GF-D8 (cell line): ENCODE measurements at regions not wholly inside any gene's neighbourhood (a gene's known extent, or its start where the extent isn't known, plus 50 kb on each side); places are given as distances from the start of the nearest gene placed in this dataset.

Experiments used
- DNase-seq: peaks from one replicate; lab custom pipeline; 2025; lab: John Stamatoyannopoulos, UW

DNA sequence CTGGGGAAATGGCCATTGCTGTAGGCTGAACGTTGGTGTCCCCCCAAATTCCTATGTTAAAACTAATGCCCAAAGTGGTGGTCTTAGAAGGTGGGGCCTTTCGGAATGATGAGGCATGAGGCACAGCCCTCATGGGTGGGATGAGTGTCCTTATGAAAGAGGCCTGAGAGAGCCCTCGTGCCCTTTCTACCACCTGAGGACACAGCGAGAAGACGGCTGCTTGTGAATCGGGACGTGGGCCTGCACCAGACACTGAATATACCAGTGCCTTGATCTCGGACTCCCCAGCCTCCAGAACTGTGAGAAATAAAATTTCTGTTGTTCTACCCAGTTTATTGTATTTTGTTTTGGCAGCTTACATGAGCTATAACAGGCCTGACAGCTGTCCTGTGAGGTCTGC lies 162.9 kb upstream of the B3GAT1 start:
- DNase-seq, result no peak

DNA sequence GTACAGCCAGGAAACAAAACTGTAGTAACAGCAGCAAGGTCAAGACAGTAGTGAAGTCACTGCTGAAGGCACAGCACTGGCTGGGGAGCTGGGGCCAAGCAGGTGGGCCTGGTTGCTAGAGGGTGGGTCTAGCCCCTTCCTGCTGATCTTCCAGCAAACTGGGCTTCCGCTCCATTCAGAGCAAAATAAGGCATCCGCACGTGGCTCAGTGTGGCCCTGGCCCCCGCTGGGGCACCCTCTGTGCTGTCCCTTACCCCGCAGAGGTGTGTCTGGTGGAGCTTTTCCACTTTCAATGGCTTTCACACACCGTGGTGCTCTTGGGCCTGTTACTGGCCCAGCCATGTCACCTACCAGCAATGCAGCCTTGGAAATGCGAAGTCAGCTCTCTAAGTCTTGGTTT lies 162.4 kb upstream of the B3GAT1 start:
- DNase-seq, result no peak

DNA sequence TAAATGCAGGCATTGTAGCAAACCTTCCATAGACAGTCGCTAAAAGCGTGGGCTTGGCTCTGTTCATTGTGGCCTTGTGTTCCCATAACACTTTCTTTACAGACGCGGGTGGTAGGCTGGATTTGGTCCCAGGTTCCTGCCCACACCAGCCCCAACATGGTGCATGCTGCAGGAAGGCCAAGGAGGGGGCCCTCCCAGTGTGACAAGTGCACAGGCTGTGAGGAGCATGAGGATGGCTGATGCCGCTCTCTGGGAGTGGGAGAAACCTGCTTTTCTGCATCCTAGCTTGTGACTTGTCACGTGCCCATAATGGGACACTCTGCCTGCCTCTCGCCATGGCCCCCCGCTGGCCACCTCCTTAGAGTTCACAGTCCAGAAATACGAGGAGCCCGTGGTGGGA lies 161.8 kb upstream of the B3GAT1 start:
- no peak for DNase-seq

DNA sequence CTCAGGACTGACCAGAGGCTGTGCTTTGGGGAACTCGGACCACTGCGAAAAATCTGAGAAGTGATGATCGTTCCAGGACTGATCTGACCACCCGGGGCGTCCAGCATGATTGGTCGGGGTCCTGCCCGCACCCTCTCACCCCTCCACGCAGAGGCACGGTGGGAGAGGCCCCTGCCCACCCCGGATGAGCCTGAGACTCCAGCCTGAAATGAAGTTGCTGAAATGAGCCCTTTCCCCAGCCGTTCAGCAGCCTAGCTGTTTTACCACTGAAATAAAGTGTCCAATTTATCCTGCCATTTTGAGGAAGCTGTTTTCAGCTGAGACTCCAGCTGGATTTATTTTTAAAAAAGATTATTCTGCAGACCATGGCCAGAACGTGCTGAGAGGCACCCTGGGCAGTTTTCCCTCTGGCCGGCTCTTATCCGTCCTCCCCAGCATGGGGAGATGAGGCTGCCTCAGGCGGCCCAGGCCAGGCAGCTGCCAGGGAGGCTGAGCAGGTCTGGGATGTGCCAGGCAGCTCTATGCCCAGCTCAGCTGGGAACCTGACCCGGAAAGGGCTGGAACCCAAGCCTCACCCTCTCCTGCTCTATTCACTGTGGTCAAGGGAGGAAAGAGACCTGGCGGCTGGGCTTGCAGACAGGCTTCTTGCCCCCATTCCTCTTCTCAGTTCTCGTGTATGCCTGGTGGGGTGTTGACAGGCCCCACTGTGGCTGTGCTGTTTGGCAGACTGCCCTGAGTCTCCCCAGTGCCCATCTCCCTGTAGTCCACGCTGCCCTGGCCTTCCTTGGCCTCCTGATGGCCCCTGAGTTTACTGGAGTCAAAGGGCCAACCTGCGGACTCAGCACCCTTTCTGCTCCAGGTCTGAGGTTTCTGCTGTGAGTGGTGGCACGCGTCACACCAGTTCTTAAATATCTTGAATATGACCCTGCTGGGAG lies 161.0 kb upstream of the B3GAT1 start:
- DNase-seq, result no peak

DNA sequence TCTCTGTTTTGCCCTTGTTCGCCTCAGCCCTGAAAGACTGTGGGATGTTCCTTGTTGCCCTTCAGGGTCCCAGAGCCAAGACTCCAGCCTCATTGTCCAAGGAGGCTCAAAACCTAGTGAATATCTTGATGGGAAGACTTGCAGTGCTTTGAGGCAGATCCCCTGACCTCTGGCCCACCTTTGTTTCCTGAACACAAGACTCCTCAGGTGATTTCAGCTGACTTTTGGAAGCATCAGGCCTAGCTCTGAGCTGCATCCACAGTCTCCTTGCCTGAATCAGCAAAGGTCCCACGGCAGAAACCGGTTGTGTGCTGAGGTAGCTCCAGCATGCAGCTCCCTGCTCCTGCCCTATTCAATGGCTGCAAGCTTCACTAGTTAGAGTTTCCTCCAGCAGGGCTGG lies 159.3 kb upstream of the B3GAT1 start:
- DNase-seq, result no peak

DNA sequence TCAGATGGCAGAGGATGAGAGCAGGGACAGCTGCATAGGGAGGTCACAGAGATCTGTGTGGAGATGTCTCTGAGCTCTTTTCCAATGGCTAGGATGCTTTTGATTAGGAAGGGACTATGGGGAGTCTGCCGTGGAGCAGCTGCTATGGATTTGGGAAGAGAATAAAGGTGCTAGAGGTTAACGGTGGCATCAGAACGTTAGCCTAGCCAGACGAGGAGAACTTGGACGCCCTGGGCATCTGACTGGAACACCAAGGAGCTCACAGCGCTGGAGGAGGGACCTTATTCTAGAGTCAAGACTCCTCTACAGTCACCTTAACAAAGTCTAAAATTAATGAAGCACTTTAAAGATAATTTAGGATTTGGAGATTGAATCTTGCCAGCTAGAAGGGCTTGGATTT lies 157.2 kb upstream of the B3GAT1 start:
- no peak for DNase-seq

DNA sequence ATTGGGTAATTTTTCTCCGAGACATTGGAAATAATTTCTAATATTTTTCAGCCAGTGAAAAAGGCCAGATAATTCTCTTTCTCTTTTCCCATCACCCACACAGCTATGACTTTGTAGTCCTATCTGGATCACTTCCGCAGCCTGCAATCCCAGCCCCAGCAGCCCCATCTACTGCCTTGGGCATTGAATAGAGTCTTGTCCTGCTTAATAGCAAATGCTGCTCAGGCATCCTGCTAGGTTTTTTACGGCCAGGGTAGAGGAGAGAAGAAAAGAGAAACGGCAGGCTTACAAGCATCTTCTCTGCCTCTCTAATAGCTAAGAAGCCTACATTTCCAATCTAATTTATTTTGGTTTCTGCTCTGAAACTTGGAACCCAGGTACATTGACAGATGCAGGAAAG lies 154.3 kb upstream of the B3GAT1 start:
- no peak for DNase-seq

DNA sequence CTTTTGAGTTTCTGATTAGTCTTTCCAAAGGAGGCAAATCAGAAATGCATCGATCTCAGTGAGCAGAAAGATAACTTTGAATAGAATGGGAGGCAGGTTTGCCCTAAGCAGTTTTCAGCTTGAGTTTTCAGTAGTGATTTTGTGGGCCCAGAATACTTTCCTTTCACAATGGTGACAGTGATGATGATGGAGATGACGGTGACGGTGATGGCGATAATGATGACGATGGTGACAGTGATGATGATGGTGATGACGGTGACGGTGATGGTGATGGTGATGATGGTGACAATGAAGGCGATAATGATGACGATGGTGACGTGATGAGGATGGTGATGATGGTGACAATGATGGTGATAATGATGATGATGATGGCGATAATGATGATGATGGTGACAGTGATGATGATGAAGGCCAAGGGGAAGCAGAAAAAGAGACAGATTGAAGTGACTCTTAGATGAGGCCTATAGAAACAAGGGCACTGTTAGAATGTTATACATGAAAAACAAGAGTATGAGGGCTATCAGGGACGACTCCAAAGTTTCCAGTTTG lies 153.4 kb upstream of the B3GAT1 start:
- no peak for DNase-seq

DNA sequence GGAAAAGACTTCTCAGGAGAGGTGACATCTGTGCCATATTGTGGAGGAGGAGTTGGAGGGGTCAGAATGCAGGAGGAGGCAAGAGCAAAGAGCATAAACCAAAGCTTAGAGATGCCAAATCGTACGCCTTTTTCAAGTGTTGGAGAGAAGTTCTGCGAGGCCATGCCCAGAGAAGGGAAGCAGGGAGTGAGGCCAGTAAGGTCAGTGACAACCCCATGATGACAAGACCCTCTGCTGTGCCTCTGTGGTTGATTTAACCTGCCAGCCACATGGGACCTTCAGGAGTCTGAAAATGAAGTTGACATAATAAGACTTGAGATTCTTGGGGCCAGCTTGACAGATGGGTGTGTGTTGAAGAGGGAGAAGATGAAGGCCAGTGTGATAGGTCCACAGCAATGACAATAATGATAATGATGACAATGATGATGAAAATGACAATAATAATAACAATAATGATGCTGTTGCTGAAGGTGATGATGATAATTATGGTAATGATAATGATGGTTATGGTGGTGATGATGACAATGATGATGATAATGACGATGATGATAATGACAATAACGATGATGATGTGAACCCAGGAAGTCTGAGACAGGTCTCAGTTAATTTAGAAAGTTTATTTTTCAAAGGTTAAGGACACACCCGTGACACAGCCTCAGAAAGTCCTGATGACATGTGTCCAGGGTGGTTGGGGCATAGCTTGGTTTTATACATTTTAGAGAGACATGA lies 152.6 kb upstream of the B3GAT1 start:
- DNase-seq, result no peak

DNA sequence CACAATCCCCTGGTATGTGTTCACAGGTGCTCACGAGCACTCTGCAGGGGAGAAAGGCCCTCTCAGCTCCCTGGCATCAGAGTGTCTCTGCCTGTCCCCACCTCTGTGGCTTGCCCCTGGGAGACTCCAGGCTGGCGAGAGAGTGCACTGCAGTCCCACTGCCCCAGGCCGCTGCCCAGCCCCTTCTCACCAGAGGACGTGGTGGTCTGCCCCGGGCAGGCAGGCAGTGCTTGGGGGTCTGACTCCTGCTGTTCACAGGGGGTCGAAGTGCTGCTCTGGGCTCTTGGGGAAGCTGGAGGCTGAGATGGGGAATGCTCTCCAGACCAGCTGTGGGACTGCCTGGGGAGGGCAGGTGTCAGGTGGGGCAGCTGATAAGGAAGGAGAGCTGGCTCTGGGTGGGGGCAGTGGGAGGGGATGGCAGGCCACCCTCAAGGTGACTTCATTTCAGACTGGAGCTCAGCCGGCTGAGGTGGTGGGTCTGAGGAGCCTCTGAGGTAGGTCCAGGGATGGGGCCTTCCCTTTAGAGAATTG lies 151.0 kb upstream of the B3GAT1 start:
- DNase-seq, result no peak

DNA sequence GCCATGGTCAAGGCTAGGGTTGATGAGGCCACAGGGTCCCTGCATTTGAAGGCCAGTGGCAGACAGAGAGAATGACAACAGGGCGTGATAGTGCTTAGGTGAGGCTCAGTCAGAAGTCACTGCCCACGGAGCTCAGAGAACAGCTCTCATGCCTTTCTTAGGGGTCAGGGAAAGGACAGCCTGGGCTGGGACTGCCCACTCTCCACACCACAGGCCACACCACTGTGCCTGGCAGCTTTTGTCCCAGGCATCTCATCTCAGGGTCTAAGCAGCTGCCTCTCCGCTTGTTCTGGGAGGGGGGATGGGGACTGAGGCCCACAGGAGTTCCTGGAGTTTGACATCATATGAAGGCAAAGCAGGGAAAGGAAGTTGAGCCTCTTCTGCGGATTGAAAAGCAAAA lies 150.2 kb upstream of the B3GAT1 start:
- no peak for DNase-seq

DNA sequence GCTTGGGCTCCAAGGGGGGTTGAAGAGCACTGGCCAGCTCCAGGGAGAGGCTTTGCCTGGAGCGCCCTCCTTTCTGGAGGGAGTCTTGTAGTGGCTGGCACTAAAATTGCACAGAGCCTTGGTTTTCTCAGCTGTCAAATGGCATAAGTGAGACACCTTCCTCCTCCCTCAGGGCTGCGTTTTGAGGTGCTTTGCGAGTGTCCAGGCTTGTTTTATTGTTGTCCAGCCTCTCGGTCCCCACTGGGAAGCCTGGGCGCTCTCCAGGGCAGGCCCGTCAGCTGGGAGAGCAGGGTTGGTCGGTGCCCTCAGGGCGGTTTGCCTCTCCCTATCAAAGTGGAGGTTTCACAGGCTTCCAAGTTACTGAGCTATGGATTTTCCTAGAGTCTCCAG lies 149.3 kb upstream of the B3GAT1 start:
- no peak for DNase-seq

DNA sequence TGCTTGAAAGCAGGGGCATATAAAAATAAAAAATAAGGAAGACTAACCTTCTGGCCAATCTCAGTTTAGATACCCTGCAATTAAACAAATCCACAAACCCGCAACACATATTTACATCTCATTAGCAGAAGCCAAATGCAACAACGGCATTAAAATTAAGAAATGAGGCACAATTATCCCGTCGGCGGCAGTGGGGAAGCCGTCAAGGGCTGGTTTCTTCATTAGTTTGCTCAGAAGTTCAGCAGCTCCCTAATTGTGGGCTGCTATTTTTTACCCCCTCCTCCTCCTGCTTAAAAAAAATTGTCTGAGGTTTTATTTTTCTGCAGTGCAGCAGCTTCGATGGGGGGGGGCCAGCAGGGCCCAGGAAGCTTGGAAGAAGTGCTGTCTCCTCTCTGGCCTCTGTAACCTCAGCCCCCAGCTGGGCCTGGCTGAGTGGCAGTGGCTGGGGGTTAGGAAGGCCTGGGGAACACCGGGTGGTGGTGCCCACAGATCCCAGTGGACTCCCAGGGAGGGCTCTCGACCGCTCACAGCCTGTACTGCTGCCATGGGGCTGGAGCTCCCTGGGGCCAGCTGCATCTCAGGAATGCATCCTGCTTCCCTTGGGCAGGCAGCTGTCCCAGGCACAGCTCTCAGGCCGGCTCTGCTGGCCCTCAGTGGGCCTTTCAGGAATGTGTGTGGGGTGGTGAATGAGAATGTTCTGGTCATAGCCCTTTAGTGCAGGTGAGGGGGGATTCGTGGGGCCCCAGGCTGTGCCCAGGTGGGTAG lies 148.7 kb upstream of the B3GAT1 start:
- no peak for DNase-seq

DNA sequence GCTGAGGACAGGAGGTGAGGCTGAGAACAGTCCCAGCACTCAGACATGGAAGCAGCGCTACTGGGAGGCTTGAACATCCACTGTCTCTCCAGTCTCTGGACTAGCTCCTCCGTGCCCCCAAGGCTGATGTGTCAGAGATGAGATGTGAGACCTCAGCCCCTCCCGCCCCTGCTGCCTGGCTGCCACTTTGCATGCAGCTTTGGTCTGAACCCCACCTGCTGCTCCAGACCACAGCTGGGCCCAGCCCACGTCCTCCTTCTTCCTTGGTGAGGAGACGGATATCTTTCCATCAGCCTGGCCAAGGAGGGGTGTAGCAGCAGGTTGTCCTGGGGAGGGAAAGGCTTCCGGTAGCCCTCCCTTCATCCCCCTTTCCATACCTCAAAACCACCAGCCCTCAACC lies 148.0 kb upstream of the B3GAT1 start:
- no peak for DNase-seq

DNA sequence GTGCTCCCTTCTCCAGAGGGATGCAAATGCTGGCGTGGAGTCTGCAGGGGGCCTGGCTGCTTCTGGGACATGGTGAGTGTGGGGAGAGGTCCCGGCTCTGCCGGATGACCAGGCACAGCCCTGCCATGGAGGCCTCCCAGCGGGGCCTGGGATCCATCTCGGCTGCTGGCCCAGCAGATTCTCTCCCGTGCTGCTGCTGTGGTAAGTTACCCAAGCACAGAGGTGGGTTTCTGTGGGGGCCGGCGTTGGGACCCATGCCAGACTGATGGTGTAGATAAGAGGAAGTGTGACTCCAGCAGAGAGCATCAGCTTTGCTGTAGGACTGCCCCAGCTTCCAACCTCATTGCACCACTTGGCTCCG lies 147.5 kb upstream of the B3GAT1 start:
- no peak for DNase-seq

DNA sequence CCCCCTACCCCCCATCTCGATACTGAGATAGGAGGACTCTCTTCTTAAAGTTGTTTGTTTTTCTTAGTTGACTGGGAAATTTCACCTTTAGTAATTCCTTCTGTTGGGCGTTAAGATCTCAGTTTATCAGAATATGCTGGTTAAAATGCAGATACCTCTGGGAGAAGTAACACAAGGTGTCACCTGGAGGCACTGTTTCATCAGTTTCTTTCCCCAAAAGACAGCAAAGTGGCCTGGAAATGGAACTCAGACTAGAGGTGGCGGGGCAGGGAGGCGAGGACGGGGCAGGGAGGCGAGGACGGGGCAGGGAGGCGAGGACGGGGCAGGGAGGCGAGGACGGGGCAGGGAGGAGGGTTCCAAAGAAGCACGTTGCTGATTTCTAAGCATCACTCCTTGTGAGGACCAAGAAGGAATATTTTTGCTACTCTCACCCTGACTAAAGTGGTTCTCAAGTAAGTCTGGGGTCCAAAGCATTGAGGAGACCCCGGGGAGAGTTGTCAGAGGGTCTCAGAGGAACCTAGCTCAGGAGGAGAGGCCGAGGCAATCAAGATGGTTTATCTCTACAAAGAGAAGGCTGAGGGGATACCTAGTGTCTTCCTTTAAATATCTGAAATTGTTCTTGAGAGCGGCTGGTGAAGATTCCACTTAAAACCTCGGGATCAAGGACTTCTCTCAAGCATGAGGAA lies 147.0 kb upstream of the B3GAT1 start:
- no peak for DNase-seq

DNA sequence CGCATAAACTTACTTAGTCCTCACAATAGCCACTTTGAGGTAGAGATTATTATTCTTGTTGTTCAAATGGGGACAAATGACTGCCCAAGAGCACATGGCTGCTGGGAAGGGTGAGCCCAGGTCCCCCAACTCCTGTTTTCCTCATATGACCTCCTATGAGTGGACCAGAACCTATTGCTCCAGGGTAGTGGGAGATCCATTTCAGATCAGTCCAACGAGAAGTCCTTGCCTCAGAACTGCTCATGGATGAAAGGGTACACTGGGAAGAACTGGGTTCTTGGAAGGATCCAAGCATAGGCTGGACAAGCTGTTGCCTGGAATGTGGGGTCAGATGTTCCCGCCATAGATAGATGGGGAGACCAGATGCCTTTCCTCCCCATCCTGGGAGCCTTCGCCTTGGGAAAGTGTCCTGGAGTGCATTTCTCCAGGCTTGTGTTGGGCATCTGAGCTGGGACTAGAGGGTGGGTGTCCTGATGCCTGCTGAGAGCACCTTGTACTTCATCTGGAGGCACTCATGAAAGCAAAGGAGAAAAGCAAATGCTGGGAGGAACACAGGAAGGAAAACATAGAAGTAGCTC lies 146.3 kb upstream of the B3GAT1 start:
- DNase-seq, result no peak

DNA sequence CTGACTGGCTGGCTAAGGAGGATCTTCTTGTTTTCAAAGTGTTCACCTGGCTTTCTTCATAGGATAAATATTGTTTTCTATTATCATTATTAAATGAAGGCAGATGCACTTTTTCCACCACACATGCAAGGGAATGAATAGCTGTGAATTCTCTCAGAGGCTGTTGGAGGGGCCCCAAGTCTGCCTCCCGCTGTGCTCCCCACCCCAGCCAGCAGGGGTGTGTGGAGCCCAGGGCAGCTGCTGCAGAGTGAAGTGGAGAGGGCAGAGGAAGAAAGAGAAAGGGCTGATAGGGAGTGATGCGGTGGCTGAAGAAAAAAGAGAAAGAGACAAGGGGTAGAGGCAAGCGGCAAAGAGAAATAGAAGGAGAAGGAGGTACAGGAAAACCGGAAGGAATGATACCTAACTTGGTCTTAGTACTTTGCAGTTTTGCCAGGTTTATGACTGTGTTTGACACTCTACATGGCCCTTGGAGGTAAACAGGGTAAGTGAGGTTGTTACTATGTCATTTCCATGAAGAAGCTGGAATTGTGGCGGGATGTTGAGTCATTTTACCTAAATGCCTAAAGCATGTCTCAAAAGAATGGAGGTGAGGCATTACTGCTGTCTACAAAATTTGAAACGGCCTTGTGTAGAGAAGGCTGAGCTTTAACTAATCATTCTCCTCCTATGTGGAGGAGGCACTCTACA lies 145.7 kb upstream of the B3GAT1 start:
- no peak for DNase-seq

DNA sequence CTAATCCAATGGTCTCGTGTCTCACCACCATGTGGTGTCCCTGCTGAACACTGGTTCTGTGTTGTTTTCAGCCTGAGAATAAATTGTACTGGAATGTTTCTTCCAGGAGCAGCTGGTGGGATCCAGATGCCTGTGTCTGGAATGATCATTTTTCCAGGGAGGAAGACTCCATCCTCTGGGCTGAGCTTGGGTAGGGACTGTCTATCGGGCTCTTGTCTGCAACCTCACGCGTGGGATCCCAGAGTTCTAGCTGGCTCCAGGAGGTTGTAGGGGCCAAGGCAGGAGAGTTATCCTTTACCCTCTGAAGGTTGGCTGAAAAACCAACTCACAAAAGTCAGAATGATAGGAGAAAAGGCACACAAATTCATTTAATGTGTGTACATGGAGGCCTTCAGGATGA lies 144.1 kb upstream of the B3GAT1 start:
- no peak for DNase-seq

DNA sequence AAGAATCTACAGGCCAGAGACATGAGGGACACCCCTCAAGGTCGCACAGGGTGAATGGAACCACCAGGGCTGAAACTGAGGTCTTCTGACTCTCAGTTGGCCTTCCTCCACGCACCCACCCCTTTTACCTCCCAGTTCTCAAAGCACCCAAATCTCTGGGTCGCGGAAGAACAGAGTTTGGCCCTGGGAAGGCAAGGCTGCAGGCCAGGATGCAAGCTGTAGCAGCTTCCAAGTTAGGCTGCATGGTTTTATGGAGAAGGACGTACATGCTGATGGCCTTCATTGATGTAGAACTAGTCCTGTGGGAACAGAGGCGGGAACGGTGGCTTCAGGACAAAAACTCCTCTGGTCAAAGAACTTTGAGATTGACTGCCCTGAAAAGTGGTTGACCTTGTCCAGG lies 143.5 kb upstream of the B3GAT1 start:
- no peak for DNase-seq

DNA sequence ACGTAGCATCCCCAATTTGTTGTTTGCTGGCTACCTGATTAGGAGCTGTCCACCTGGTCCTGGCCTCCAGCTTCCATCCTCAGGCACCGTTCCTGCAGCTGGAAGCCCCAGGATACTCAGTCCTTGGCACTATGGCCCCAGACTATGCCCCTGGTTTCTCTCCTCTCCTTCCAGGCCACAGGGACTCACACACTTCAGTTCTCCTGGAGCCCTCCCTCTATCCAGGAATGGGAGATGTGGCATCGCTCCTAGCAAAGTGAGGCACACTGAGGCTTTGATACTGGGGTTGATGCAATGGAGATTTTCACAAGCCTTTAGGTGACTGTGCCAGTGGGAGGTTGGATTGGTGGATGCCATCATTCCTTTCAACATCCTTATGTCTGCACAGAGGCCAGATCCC lies 142.8 kb upstream of the B3GAT1 start:
- no peak for DNase-seq
